SIG-M5 treated with dmso at 0.1 percent for 504 hours (cell line): ENCODE measurements at regions not wholly inside any gene's neighbourhood (a gene's known extent, or its start where the extent isn't known, plus 50 kb on each side); places are given as distances from the start of the nearest gene placed in this dataset.

ENCODE experiments used
- DNase-seq: peaks from one replicate; lab custom pipeline; 2025; ENCODE audit not compliant: unreplicated experiment; lab: John Stamatoyannopoulos, UW

- DNase-seq = no peak
Observed at GRCh38 chr2:145303536-145303935, 783.6 kb upstream of the ZEB2 start.

DNA sequence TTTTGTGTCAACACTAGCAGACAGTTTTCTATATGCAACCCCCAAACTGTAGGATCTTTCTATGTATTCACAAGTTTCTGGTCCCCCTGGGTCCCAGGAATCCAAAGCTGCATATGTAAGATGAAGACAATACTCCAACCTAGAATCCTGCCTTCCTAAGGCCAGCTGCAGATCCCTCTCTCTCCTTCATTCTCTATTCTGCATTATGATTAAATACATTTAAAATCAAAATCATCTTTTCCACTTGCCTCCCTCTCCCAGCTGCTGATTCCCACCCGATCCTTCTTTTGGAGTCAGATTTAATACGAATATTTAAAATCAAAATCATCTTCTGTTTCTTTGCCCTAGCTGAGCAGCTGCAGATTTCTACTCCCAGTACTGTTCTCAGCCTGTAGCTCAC, 783.0 kb upstream of the ZEB2 start:
- DNase-seq = no peak

GRCh38 chr2:145302451-145302850, 782.5 kb upstream of the ZEB2 start:
- no peak for DNase-seq

DNA sequence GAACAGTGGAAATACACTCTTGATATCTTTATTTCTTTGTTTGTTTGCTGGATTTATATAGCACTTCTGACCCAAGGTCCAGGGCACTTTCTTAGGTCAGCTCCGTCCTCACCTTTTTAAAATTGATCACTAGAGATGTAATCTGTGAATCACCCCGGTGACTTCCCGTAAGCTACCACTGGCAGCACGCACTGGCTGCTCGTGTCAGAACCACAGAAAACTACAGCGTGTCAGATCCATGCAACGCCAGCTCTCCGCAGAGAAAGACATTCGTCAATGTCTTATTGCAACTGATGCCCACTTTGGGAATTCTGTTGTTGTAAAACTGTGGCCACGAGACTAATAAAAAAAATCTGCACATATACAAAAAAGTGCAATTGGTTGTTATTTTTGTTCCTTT, 779.4 kb upstream of the ZEB2 start:
- no peak for DNase-seq

DNA sequence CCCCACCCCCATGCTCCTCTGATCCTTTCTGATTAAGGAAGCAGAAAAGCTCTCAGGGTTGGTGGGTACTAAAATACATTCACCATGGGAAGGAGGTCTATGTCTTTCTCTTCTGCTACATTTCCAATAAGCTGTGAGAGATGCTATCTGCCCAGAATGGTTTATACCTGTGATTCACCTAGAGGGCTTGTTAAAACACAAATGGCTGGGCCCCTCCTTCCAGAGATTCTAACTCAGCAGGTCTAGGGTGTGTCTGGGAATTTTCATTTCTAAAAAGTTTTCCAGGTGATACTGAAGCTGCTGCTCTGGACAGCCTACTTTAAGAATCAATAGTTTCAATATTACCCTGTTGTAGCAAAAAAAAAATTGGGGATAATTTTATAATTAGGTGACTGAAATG, 772.2 kb upstream of the ZEB2 start:
- DNase-seq = no peak

GRCh38 chr2:145290986-145291385, 771.1 kb upstream of the ZEB2 start:
- DNase-seq = no peak

DNA sequence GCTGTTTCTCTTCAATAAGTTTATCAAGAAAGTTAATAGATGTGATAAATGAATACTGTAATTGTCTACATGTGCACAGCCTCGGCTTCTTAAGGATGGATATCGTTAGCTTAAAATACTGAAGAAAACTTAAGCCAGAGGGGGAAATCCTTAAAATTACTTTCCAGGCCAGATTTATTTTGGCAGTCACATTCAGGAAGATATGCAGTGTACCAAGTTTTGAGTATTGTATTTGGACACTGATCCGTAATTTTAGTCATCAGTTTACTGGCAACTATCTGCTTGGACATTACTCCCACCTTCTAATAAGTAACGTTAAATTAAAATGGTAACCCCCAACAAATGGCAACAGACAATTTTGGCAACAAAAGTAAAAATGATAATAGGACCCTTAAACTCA, 770.0 kb upstream of the ZEB2 start:
- DNase-seq = no peak

GRCh38 chr2:145288650-145289496, 769.0 kb upstream of the ZEB2 start:
- DNase-seq = no peak

DNA sequence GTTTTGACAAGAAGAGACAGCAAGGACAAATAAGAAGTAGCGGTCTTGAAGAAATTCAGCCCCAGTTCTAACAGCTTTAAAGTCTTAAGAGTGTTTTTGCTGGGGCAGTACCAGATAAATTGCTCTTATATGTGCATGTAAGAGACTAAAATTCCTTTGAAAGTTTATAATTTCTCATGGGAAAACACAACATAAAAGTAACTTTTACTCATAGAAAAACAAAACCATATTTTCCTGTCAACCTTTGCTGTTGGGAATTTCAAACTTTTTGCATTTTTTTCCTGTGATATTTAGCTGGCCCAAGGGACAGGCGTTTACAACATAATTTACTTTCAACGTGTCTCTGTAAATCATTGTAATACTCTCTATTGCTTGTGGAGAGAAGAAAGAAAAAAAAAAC, 767.8 kb upstream of the ZEB2 start:
- DNase-seq = no peak

GRCh38 chr2:145286716-145287275, 766.9 kb upstream of the ZEB2 start:
- DNase-seq = no peak

GRCh38 chr2:145284551-145284950, 764.6 kb upstream of the ZEB2 start:
- no peak for DNase-seq

GRCh38 chr2:145283131-145283530, 763.2 kb upstream of the ZEB2 start:
- no peak for DNase-seq

DNA sequence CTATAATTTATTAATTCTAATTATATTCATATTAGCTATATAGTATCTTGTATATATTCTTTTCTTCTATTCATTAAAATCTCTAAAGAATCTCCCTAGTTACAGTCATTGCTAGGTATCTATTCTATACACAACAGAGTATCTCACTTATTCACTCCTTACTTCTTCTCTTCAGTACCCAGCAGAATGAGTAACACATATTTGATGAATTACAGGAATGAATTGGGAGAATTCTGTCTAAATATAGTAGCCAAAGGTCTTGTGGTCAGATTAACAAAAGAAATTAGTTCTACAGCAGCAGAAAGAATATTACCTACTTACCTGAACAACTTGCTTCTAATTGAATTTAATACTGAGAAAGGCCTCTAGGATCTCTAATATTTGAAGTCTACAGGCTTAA, 758.0 kb upstream of the ZEB2 start:
- no peak for DNase-seq

- DNase-seq = no peak
Observed at GRCh38 chr2:145273840-145274239, 753.9 kb upstream of the ZEB2 start.

DNA sequence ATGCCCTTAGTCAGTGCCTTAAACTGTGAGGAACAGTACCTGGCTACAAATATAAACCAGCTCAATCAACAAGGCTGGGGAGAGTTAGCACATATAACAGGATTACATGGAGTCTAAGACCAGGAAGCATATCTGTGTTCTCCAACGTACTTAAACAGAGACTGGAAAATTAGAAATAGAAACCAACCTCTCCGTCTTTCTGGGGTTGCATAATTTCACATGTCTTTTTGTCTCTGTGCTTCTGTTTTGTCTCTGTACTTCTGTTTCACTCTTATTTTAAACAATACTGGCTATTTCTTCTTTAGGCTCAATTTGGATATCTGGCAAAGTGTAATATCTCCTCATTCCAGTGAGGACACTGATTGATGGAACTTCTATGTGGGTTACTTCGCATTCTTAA, 749.0 kb upstream of the ZEB2 start:
- DNase-seq = peak; percentile 15

GRCh38 chr2:145267451-145267850, 747.5 kb upstream of the ZEB2 start:
- no peak for DNase-seq

DNA sequence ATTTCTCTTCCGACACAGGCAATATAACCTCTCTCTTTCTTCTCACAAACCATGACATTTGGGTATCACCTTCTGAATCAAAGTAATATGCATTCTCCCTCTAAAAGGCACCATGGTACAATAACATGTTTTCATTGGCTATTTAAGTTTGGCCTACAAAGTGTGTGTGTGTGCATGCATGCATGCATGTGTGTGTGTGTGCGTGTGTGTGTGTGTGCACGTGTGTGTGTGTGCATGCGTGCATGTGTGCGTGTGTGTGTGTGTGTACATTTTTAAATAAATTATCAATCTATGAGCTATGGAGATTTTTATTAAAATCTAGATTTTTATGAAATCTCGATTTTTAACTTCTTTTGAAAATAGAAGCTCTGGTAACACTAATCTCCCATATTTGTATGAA, 745.3 kb upstream of the ZEB2 start:
- no peak for DNase-seq

DNA sequence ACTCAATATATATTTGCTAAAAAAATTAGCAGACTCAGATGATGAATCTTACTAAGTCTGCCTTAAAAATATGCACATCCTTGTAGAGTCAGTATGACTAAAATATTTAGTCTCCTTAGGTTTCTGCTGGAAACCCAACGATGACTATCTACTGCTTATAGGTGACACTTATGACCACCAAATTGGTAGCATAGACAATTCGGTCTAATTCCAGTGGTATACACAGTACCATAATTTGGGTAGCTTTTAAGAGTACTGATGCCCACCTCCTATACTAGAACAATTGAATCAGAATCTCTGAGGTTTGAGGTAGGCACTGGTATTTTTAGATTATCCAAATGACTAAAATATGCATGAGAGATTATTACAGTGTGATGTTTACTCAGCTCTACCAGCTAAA, 740.8 kb upstream of the ZEB2 start:
- no peak for DNase-seq

DNA sequence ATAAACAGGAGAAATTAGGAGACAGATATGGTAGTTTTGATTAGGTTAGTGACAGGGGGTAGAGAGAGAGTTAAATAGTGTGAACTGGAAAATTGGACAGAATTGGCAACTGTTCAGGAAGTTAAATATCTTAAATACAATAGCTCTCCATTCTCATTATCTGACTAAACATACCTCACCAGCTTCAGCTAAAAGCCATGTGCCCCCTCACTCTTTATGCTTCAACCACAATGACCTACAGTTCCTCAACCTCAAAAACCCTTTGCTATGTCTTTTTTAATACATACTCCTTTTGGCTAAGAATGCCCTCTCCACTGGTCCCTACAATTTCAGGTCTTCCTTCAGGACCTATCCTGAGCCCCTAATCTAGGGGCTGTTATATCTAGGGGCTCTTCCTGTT, 740.2 kb upstream of the ZEB2 start:
- DNase-seq = no peak

- peak; percentile 96 for DNase-seq
Observed at GRCh38 chr2:145258903-145259579, 739.1 kb upstream of the ZEB2 start.

DNA sequence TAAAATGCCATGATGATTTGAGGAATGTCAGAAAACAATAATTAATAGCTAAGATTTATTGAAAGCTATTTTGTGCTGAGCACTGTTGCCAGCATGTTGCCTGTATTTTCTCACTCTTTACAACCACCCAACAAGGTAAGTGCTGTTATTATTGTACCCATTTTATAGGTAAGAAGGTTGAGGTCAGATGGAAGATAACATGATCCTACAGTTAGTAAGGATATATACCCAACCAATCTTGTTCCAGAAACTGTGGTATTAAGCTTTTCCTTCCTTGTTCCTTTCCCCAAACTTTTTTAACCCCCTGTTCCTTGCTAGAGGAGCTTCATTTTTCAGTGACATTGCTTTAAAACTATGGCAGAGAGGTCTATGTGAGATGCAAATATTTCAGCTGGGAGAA, 738.0 kb upstream of the ZEB2 start:
- DNase-seq = no peak

GRCh38 chr2:145256551-145256950, 736.6 kb upstream of the ZEB2 start:
- no peak for DNase-seq
